ENCODE measurements at regions not wholly inside any gene's neighbourhood (a gene's known extent, or its start where the extent isn't known, plus 50 kb on each side); places are given as distances from the start of the nearest gene placed in this dataset.

DNA sequence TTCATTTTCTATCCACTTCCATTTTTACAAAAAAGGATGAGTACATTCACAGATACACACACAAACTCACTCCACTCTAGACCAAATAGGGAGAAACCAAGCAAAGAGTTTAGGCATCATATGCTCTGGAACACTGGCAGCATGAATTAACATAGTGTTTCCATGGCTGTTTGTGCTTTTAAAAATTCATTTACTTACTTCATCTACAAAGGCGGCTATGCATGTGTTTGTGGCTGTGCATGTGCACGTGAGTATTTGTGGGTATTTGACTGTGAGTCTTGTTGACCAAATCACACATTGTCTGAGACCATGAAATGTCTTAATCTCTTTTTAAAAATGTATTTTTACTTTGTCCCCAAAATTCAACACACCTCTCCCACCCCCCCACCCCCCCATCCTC lies 203.0 kb upstream of the SESN3 start:
- no peak for DNase-seq (ENCODE audit: extremely low read depth, low read depth)
- TF ChIP-seq, protein P1, sequence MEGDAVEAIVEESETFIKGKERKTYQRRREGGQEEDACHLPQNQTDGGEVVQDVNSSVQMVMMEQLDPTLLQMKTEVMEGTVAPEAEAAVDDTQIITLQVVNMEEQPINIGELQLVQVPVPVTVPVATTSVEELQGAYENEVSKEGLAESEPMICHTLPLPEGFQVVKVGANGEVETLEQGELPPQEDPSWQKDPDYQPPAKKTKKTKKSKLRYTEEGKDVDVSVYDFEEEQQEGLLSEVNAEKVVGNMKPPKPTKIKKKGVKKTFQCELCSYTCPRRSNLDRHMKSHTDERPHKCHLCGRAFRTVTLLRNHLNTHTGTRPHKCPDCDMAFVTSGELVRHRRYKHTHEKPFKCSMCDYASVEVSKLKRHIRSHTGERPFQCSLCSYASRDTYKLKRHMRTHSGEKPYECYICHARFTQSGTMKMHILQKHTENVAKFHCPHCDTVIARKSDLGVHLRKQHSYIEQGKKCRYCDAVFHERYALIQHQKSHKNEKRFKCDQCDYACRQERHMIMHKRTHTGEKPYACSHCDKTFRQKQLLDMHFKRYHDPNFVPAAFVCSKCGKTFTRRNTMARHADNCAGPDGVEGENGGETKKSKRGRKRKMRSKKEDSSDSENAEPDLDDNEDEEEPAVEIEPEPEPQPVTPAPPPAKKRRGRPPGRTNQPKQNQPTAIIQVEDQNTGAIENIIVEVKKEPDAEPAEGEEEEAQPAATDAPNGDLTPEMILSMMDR (IDR thresholded peaks at IDR 0.05; ENCODE audit: low read depth, low read length) = no peak

- TF ChIP-seq, protein P1 (IDR thresholded peaks at IDR 0.05; ENCODE audit: low read depth, low read length) = no peak
Observed at GRCh38 chr11:95432714-95433503, 201.9 kb upstream of the SESN3 start.

GRCh38 chr11:95429376-95429907 lies 198.4 kb upstream of the SESN3 start:
- DNase-seq (ENCODE audit: extremely low read depth, low read depth) = no peak
- TF ChIP-seq, protein P1 (IDR thresholded peaks at IDR 0.05; ENCODE audit: low read depth, low read length) = no peak

More at GRCh38 chr11:95432714-95433503, 201.9 kb upstream of the SESN3 start:
- no peak for DNase-seq (ENCODE audit: extremely low read depth, low read depth)

DNA sequence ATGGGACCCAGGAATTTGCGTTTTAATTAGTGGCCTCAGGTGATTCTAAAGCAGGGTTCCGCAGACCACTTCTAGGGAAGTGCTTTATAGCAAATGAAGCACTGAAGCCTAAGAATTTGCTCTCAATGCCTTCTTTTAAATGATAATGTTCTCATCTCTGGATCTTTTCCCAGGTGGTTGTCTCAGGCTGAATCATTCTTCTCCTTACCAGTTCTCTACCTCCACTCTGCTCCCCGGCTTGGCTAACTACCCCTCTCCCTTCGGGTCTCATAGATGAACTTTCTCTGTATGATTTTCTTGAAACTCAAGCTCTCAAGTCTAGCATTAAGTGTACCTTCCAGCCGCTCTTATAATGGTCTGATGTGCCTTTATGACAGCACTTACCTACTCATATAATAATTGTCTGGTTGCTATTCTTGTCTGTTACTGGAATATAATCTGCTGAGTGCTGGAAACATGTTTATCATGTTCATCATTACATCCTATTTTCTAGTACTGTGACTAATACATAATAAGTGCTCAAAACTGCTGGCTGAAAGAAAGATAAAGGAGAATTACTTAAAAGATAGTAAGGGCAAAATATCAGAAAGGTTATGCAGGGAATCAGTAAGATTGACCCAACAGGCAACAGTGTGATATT lies 195.9 kb upstream of the SESN3 start:
- TF ChIP-seq, protein P1 (IDR thresholded peaks at IDR 0.05; ENCODE audit: low read depth, low read length) = no peak
- DNase-seq (ENCODE audit: extremely low read depth, low read depth) = no peak

GRCh38 chr11:95419915-95420314 lies 188.9 kb upstream of the SESN3 start:
- TF ChIP-seq, protein P1 (IDR thresholded peaks at IDR 0.05; ENCODE audit: low read depth, low read length) = no peak
- DNase-seq (ENCODE audit: extremely low read depth, low read depth) = peak; percentile 31

DNA sequence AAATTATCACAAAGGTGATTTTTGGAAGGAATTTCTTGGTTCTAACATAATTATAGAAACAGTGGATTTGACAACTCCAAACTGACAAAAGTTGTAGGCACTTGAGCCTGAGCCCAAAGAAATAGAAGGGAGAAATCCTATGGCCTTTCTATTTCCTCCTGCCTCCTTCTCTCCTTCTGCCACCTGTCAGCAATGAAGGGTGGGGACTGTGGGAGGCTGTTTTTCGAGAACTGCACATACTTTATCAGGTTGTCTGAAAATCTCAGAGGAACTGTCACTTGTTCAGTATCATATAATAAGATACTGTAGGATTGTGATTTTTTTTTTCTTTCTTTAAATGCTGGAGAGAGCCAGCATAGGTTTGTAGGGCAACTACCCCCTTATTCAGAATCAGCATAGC lies 187.9 kb upstream of the SESN3 start:
- DNase-seq (ENCODE audit: extremely low read depth, low read depth) = no peak
- TF ChIP-seq, protein P1 (IDR thresholded peaks at IDR 0.05; ENCODE audit: low read depth, low read length) = no peak

- TF ChIP-seq, protein P1 (IDR thresholded peaks at IDR 0.05; ENCODE audit: low read depth, low read length) = no peak
- DNase-seq (ENCODE audit: extremely low read depth, low read depth) = no peak
Observed at GRCh38 chr11:95417832-95418231, 186.8 kb upstream of the SESN3 start.

Data from AG09319 (cell line).